GM18861 (cell line): ENCODE measurements at regions not wholly inside any gene's neighbourhood (a gene's known extent, or its start where the extent isn't known, plus 50 kb on each side); places are given as distances from the start of the nearest gene placed in this dataset.

Experiments used
- ATAC-seq: cut with Tn5 transposase; IDR thresholded peaks from one replicate; pipeline ENCODE4 v1.9.1; 2021; ENCODE audit not compliant: unreplicated experiment

DNA sequence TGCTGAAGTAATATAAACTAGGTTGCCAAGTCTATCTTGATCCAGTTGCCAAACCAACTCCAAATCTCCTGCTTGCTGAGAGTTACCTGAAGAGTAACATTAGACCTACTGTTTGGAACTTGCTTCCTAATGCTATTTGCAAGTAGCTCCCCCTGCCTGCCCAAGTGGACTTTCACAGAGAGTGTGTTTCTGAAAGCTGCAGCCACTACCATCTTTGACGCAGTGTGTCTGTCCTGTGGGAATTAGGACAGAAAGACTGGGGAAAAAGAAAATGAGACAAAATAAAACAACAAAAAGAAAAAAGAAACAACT is 195.0 kb upstream of the HS3ST1 start:
- ATAC-seq = no peak

DNA sequence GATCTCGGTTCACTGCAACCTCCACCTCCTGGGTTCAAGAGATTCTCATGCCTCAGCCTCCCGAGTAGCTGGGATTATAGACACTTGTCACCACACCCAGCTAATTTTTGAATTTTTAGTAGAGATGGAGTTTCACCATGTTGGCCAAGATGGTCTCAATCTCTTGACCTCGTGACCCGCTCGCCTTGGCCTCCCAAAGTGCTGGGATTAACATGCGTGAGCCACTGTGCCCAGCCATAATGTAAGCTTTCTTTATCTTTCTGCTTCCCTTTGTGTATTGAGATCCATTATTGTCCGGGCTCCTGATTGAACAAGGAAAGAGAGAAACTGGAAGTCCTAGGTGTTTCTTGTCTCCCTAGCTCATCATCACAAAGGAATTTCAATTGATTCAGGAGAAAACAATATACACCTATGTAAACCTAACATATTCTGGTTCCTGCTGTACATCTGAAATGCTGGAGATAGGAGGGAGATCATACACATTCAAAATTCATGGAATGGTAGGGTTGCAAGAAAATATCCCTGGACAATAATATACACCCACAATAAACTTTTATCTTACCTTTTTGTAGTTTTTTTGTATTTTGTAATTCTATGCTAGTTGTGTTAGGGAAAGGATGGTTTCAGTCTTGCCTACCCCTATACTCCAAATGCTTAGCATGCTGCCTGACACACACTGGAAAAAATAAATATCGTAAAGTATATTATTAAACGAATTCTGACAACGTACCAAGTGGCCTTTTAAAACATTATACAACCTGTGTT is 194.4 kb upstream of the HS3ST1 start:
- no peak for ATAC-seq

DNA sequence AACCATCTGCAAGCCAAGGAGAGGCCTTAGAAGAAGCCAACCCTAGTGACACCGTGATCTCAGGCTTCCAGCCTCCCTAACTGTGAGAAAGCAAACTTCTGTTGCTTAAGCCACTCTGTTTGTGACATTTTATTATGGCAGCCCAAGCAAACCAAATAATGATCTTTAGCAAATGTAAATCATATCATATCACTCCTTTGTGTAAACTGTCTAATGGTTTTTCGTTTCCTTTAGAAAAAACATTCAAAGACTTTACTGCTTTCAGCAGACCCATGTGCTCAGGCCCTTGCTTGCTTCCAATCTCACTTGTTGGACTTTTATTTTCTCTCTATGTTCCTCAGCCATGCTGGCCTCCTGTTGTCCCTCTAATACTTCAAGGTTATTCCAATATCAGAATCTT is 192.2 kb upstream of the HS3ST1 start:
- ATAC-seq = no peak

DNA sequence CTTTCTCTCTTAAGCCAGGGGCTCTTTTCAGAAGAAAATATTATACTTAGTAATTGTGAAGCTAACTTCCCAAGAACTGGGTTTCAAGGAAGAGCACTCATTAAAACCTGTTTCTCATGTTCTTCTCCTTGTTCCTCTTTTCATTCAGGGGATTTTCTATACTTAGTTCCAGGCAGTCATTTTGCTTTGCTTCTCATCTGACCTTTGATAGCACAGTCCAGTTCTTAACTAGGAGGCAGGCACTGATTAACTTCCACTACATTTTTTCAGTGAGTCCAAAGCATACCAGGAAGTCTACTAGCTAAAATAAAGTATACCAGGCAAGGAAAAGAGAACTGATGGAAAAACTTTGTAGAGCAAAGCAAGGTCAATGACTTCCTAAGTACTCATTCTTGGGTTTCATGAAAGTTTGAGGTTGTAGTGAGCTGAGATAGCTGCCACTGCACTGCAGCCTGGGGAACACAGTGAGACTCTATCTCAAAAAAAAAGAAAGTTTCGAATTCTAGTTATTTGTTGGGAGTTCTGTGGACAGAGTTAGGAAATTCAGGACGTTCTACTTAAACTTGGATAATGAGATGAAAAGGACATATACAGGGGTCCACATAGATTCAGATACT is 190.1 kb upstream of the HS3ST1 start:
- ATAC-seq = no peak

DNA sequence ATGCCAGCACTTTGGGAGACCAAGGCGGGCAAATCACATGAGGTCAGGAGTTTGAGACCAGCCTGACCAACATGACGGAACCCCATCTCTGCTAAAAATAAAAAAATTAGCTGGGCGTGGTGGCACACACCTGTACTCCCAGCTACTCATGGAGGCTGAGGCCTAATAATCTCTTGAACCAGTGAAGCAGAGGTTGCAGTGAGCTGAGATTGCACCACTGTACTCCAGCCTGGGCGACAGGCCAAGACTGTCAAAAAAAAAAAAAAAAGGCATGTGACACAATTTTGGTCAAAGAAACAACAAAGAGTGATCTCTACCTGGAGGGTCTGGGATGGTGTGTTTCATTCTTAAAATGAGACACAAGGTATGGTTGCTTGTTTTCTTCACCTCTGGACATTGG is 188.2 kb upstream of the HS3ST1 start:
- ATAC-seq = no peak

DNA sequence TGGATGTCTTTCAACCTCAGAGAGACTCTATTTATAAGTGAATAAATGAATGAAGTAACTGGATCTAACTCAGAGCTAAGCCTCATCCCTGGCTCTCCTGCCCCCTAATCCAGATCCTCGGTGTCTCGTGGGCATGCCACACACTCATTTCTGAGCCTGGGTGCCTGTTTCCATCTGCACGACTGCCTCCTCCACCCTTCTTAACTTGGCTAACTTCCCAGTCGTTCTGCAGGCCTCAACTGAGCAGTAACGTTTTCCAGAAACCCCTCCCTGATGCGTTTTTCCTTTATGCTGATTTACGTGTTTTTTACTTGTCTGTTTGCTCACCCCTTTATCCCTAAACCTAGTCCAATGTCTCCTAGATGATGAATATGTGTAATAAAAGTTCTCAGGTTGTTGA is 186.9 kb upstream of the HS3ST1 start:
- no peak for ATAC-seq

DNA sequence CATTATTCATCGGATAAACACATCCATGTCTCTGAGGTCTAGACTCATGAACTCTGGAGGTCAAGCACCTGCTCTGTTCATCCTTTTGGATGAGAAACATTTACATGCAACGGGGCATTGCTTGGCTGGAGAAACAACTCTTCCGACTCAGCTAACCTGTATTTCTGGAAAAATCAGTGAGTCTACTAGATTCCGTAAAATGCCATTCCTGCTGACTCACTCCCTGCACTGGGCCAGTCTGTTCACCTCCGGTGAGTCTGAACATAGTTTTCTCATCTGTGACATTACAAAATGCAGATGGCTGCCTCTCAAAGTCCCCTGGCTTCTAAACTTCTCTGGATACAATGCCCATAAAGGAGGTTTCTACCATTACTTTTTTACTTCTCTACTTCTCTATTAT is 185.7 kb upstream of the HS3ST1 start:
- no peak for ATAC-seq

DNA sequence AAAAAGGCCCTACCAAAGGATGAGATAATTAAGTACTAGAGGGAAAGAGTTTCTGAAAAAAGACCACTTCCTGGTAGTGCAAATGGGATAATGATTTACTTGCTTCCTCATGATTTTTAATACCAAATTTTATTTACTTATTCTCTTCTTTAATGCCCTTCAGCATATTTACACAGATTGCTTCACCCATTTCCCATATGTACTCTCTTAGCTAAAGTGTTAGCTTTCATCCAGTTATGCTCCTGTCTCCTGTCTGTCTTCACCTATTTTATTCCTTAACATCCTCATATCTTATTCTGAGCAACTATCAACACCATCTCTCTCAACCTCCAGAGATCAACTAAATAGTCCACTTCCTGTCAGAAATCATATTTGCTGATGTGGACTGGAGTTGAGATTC is 183.2 kb upstream of the HS3ST1 start:
- ATAC-seq = no peak

DNA sequence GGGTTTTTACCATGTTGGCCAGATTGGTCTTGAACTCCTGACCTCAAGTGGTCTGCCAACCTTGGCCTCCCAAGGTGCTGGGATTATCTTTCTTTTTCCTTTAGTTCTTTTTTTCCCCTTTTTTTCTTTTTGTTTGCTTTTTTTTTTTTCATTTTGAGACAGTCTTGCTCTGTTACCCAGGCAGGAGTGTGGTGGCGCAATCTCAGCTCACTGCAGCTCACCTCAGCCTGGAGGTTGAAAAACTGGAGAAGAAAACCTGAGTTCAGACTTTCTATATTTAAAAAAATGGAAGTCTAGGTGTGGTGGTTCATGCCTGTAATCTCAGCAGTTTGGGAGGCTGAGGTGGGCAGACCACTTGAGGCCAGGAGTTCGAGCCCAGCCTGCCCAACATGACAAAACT is 181.1 kb upstream of the HS3ST1 start:
- no peak for ATAC-seq

DNA sequence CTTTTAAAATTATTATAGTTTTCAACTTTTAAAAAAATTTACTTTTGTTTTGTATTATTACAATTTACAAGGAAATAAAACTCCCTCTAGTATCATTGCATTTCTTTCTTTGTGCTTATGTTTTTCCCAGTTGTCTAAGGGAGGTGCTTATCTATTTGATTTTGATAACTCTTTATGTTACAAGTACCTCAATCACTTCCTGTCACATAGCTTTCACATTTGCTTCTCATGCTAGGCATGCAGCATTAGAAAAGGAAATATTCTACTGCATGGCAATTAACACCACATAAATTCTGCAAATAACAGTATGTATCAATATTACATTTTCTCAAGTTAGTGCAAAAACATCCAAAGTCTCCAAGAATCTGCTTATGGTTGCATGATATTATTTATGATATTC is 180.3 kb upstream of the HS3ST1 start:
- ATAC-seq = no peak

DNA sequence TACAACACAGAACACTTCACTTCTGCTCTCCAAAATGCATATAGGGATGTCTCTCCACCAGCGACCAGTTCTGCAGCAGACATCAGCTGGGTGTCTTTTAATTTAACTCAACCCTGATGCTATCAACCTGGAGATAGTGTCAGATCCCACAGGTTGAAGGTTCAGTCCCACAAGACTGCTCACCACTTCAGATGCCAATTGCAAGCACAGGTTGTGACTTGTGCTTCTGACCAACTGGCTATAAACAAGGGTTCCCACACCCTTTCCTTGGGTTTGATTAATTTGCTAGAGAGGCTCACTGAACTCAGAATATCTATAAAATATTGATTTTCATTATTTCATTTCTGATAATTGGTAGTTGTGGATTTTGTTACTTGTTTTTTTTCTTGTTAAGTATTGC is 177.4 kb upstream of the HS3ST1 start:
- no peak for ATAC-seq

DNA sequence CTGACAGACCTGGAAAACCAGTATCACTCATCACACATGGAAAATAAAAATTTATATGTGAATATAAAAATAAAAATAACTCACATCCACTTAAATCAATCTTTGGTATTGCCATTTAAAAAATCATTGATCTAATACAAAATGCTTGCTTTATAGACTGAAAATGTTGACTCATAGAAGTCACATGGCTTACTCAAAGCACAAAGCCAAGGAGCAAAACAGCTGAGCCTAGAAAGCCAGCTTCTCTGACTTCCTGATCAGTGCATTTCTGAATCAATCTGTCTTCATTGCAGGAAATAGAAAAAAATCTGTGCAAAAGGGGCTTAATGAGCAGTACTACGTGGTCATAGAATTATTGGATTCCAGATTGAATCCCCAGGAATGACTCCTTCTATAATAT is 176.9 kb upstream of the HS3ST1 start:
- no peak for ATAC-seq

DNA sequence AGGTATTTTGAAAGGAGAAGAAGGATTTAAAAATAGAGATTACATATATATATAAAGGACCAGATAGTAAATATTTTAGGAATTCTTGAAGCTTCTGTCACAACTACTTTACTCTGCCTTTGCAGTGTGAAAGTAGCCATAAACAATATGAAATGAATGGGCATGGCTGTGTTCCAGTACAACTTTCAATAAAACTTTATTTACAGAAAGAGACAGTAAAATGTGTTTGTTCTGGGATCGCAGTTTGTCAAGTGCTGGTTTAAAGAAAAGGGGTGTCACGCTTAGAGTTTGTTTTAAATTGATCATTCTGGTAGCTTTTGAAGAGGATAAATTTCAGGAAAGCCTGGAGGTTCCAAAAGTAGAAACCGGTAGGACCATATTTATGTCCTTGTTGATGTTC is 176.1 kb upstream of the HS3ST1 start:
- ATAC-seq = no peak

DNA sequence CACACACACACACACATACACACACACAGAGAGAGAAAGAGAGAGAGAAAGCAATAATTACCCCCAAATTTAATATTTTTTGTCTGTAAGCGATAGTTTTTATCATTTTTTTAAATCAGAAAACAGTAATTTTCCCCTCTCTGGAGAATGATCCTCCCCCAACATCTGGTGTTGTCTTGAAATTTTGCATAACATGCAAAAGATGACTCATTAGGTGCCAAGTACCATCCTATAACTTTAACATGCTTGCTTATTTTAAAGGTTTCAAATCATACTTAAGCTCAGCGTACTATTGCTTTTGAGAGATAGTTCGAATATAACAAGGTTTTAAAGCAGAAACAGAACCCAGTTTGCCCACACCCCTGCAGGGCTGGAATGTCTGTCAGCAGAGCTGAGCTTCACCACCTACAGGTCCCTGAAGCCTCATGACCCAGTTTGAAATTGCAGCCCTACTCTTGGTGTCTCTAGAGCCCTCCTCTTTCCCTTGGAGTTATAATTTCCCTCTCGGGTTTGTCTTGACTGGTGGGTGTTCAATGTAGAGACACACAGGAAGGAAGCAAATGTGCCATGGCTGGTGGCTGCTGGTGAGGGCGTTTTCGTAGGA is 175.0 kb upstream of the HS3ST1 start:
- no peak for ATAC-seq

DNA sequence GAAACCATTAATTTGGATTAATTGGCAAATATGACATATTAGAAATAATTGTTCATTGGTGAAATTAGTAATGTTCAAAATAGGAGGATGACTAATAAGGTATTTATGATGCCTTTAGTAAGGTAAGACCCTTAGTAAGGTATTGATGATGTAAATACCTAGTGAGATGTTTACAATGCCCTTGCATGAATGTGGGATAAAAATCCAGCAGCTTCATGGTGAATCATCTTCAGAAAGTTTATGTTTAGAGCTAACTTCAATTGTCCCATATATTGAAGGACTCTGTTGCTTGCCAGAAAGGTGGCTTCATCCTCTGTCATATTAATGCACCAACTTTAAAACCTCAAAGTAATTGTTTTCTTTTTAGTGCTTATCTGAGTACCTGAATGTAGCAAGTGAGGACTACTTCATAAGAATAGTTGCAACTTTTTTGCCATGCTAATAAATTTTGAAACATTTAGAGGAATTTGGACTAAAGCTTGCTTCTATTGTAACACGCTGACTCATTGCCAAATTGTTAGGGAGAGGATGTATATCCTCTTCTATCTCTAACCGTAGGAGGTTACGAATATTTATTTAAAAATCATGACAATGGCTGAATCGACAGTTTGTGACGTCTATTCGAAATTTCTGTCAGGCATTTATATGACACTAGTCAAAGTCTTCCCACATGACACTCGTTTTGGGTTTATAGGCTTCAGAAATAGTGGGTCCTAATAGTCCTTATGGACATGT is 174.1 kb upstream of the HS3ST1 start:
- no peak for ATAC-seq

DNA sequence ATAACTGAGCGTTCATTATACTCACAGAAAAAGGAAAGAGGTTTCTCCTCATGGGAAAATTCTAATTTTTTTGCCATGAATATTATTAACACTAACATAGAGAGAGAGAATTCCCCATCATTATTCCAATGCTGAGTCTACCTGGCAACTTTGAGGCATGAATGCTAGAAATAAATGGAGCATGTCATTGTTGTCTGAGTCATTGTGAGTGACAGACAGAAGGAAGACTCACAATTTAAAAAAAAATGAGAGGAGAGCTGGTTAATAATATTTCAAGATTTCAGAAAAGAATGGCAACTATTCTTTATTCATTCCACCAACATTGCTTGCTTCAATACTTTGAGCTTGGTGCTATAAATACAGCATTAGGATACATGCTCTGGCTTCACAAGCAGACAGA is 170.4 kb upstream of the HS3ST1 start:
- ATAC-seq = no peak

DNA sequence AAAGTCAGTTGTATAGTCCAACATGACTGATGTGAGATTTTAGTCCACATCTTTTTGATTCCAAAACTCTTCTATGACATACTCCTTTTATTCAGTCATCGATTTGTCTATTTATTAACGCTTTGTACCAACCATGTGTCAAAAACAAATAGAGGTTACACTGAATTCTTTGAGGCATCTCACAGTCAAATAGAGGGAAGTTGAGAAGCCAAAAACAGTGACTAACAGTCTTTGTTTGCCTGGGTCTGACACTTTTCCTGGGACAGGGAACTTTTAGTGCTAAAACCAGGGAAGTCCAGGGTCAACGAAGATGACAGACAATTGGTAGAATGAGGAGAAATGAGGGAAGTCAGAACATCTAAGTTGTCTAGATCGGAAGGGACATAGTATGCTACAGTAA is 169.9 kb upstream of the HS3ST1 start:
- ATAC-seq = no peak

DNA sequence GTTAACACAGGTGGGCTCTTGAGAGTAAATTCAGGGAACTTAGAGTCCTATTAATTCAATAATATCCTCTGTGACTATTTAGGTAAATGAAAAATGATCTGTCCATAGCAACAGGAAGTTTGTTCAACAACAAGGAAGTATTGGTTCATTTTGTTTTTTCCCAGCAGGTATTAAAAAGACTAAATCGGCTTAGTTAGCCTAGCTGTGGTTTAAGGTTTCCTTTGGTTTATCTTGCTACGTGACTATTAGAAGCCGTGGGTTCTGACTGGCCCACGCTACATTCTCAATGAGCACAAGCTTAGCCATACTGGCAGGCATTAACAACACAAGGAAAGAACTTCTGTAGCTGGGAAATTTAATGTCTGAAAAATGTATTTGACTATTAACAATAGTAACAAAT is 168.8 kb upstream of the HS3ST1 start:
- no peak for ATAC-seq

DNA sequence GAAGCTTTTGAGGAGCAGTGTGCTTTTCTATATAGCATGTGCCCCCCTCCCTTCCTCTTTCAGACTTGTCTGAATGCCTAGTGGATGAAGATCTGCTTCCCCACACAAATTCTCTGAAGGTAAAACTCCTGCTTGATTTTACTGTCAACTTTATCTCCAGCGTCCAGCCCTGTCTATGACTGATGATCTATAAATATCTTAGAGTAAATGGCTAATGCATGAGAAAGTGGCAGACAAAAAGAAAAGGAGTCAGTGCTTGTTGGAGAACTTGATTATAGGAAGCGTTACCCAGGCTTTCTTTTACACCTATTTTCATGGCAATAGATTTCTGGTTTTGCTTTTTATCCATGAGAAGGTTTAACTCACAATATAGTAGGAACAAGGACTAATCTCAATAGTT is 168.3 kb upstream of the HS3ST1 start:
- no peak for ATAC-seq

DNA sequence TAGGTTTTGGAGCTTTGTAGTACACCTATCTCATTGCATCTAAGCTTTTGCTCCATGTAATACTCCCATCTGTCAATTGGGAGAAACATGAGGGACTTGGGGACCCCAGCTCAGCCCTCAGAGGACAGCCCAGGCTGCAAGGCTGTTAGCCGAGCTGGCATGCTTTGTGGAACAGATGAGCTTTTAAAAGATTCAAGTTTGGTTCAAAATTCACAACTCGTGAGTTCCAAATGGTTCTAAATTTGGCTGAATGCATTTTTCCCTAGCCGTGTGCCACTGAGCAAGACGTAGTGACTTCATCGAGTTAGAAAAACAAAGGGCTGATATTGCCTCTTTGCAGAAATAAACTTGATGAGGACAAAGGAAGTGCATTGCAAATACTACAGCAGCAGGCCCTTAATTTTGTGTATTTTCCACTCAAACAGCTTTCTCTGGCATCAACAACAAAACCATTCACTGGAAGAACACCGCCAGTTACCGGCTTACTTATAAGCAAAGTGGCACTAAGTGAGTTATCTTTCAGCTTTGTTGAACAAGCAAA is 165.0 kb upstream of the HS3ST1 start:
- ATAC-seq = no peak

DNA sequence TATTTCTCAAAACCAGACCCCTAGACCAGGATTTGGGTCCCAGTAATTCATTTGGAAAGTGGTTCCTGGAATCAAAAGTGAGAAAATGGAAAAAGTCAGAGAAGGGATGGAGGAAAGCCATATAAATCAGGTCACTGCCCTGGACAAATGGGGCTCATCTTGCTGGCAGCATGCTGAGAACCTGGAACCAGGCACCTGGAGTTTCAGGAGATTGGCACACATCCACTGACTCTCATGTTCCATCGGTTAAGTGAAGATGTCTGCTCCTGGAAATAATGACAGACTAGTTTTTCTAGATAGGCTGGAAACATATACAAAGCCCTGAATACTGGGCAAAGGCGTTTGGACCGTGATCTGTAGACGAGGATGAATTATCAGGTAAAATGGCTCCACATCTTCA is 163.6 kb upstream of the HS3ST1 start:
- ATAC-seq = no peak

DNA sequence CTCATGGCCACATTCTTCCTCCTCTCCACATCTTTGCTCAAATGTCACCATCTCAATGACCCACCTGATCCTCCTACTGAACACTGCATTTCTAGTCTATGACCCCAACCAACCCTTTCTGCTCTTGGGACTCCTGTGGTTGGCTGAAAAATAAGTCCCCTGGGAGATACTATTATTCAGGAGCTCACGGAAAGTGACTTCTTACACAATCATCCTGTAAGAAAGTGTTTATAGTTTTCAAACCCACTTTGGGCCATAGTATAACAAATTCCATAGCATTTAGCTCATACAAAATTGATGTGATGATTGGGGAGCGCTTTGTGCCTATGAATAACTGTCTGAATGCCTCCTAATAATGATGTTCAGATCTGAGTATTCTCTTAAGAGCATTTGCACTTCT is 161.4 kb upstream of the HS3ST1 start:
- no peak for ATAC-seq
